ENCODE measurements at regions not wholly inside any gene's neighbourhood (a gene's known extent, or its start where the extent isn't known, plus 50 kb on each side); places are given as distances from the start of the nearest gene placed in this dataset.

DNA sequence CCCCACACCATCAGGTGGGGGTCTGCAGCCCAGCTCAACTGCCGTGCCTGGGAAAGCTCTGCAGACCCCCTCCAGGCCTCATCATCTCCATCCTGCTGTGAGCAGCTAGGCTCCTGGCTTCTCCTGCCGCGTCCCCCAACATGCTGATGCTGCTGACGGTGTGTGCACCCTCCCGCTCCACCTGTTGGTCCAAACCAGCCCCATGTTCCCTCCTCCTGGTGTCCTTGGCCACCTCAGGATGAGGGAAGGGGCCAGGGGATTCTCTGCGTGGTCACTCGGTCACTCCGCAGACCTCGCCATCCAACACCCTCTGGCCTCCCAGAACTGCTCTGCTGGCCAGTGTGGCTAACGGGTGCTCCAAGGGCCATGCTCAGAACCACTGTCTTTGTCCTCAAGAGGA is 368.6 kb downstream of the FOXL1 start:
- Histone ChIP-seq H2AFZ (ENCODE audit: low read depth, low read length) (no peak overlapping the region), H3K4me3 (ENCODE audit: low read length) (no peak overlapping the region), H3K4me1 (ENCODE audit: low read length) (no peaks in the 10 kb centered on the region), H3K9me3 (ENCODE audit: insufficient read depth, low read length) (no peaks in the 10 kb centered on the region), H3K27ac (ENCODE audit: low read length) (no peak overlapping the region), H3K36me3 (replicated peaks; ENCODE audit: low read depth, low read length) (no peaks in the 10 kb centered on the region), H3K27me3 (ENCODE audit: low read depth, low read length) (no peaks in the 10 kb centered on the region), H3K79me2 (ENCODE audit: low read length) (no peaks in the 10 kb centered on the region), H4K20me1 (ENCODE audit: insufficient read depth, low read length) (no peaks in the 10 kb centered on the region), H3K9ac (ENCODE audit: low read length) (no peak overlapping the region), H3K4me2 (ENCODE audit: low read length) (no peak overlapping the region)
- TF ChIP-seq, protein P1, sequence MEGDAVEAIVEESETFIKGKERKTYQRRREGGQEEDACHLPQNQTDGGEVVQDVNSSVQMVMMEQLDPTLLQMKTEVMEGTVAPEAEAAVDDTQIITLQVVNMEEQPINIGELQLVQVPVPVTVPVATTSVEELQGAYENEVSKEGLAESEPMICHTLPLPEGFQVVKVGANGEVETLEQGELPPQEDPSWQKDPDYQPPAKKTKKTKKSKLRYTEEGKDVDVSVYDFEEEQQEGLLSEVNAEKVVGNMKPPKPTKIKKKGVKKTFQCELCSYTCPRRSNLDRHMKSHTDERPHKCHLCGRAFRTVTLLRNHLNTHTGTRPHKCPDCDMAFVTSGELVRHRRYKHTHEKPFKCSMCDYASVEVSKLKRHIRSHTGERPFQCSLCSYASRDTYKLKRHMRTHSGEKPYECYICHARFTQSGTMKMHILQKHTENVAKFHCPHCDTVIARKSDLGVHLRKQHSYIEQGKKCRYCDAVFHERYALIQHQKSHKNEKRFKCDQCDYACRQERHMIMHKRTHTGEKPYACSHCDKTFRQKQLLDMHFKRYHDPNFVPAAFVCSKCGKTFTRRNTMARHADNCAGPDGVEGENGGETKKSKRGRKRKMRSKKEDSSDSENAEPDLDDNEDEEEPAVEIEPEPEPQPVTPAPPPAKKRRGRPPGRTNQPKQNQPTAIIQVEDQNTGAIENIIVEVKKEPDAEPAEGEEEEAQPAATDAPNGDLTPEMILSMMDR (IDR thresholded peaks at IDR 0.05; ENCODE audit: low read depth, low read length): no peak
- no peak for TF ChIP-seq EZH2phosphoT487 (IDR thresholded peaks at IDR 0.05; ENCODE audit: low read depth)

DNA sequence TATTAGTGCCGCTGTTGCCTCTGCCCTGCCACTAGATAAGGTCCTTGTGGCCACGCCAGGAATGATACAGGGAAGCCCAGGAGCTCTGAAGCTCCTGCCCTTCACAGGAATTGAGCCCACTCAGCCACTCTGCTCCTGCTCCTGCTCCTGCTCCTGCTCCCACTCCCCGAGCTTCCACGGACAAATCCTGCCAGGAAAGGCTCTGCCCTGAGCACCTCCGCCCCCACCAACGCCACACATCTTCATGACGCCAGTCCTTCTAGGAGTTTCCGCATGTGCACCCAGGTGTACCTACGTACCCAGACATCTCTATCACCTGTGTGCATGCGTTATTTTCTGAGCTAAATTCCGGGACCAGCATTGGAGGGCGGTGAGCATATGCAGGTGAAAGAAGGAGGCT is 369.1 kb downstream of the C16orf95 start:
- Histone ChIP-seq H3K4me1 (ENCODE audit: low read length) (no peaks in the 10 kb centered on the region), H3K79me2 (ENCODE audit: low read length) (no peaks in the 10 kb centered on the region), H3K9ac (ENCODE audit: low read length) (no peak overlapping the region), H2AFZ (ENCODE audit: low read depth, low read length) (no peak overlapping the region), H3K9me3 (ENCODE audit: insufficient read depth, low read length) (no peaks in the 10 kb centered on the region), H3K36me3 (replicated peaks; ENCODE audit: low read depth, low read length) (no peaks in the 10 kb centered on the region), H4K20me1 (ENCODE audit: insufficient read depth, low read length) (no peaks in the 10 kb centered on the region), H3K27ac (ENCODE audit: low read length) (no peak overlapping the region), H3K27me3 (ENCODE audit: low read depth, low read length) (no peaks in the 10 kb centered on the region), H3K4me3 (ENCODE audit: low read length) (no peak overlapping the region), H3K4me2 (ENCODE audit: low read length) (no peak overlapping the region)
- TF ChIP-seq, protein P1 (IDR thresholded peaks at IDR 0.05; ENCODE audit: low read depth, low read length): no peak
- no peak for TF ChIP-seq EZH2phosphoT487 (IDR thresholded peaks at IDR 0.05; ENCODE audit: low read depth)

GRCh38 chr16:86949116-86949515 is 368.1 kb downstream of the C16orf95 start:
- no peaks in the 10 kb centered on the region for H3K36me3 ChIP-seq (replicated peaks; ENCODE audit: low read depth, low read length)
- H3K4me3 ChIP-seq (ENCODE audit: low read length): no peak overlapping the region
- no peaks in the 10 kb centered on the region for H4K20me1 ChIP-seq (ENCODE audit: insufficient read depth, low read length)
- no peak overlapping the region for H2AFZ ChIP-seq (ENCODE audit: low read depth, low read length)
- TF ChIP-seq, protein P1 (IDR thresholded peaks at IDR 0.05; ENCODE audit: low read depth, low read length): no peak
- no peak for TF ChIP-seq EZH2phosphoT487 (IDR thresholded peaks at IDR 0.05; ENCODE audit: low read depth)
- H3K27me3 ChIP-seq (ENCODE audit: low read depth, low read length): no peaks in the 10 kb centered on the region
- H3K79me2 ChIP-seq (ENCODE audit: low read length): no peaks in the 10 kb centered on the region
- no peaks in the 10 kb centered on the region for H3K4me1 ChIP-seq (ENCODE audit: low read length)
- no peak overlapping the region for H3K4me2 ChIP-seq (ENCODE audit: low read length)
- no peak overlapping the region for H3K9ac ChIP-seq (ENCODE audit: low read length)
- no peaks in the 10 kb centered on the region for H3K9me3 ChIP-seq (ENCODE audit: insufficient read depth, low read length)
- no peak overlapping the region for H3K27ac ChIP-seq (ENCODE audit: low read length)

DNA sequence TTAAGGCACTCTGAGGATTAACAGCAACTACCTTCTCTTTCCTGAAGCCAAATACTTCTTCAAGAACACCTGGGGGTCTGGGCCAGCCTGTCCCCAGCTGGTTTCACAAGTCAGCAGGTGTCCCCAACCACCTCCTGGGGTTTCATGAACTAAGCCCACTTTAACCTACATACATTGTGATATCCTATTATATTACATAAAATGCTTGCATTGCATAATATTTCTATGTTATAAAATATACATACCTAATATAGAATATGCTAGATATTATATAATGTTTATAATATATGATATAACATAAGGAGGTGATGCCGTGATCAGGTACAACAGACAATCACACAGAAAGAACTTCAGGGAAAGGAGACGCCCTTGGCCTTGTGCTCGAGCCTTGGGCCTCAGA is 367.6 kb downstream of the C16orf95 start:
- no peak overlapping the region for H3K9ac ChIP-seq (ENCODE audit: low read length)
- H3K9me3 ChIP-seq (ENCODE audit: insufficient read depth, low read length): no peaks in the 10 kb centered on the region
- TF ChIP-seq, protein P1 (IDR thresholded peaks at IDR 0.05; ENCODE audit: low read depth, low read length): no peak
- no peak for TF ChIP-seq EZH2phosphoT487 (IDR thresholded peaks at IDR 0.05; ENCODE audit: low read depth)
- H4K20me1 ChIP-seq (ENCODE audit: insufficient read depth, low read length): no peaks in the 10 kb centered on the region
- no peak overlapping the region for H2AFZ ChIP-seq (ENCODE audit: low read depth, low read length)
- no peak overlapping the region for H3K4me3 ChIP-seq (ENCODE audit: low read length)
- H3K27me3 ChIP-seq (ENCODE audit: low read depth, low read length): no peaks in the 10 kb centered on the region
- no peak overlapping the region for H3K27ac ChIP-seq (ENCODE audit: low read length)
- H3K4me2 ChIP-seq (ENCODE audit: low read length): no peak overlapping the region
- H3K4me1 ChIP-seq (ENCODE audit: low read length): no peaks in the 10 kb centered on the region
- no peaks in the 10 kb centered on the region for H3K36me3 ChIP-seq (replicated peaks; ENCODE audit: low read depth, low read length)
- H3K79me2 ChIP-seq (ENCODE audit: low read length): no peaks in the 10 kb centered on the region
